ENCODE measurements at regions not wholly inside any gene's neighbourhood (a gene's known extent, or its start where the extent isn't known, plus 50 kb on each side); places are given as distances from the start of the nearest gene placed in this dataset.

- Mint-ChIP-seq H3K4me1 (peaks cover 16% of the 10 kb centered on the region), H3K27me3 (ENCODE audit: insufficient read depth, low read depth, poor library complexity) (peaks cover 4% of the 10 kb centered on the region), H3K9me3 (no peaks in the 10 kb centered on the region), H3K36me3 (ENCODE audit: low read depth) (no peaks in the 10 kb centered on the region), H3K4me3 (no peak overlapping the region), H3K27ac (no peak overlapping the region)
- H3K4me2 ChIP-seq, result no peak overlapping the region
- TF ChIP-seq, protein P1, sequence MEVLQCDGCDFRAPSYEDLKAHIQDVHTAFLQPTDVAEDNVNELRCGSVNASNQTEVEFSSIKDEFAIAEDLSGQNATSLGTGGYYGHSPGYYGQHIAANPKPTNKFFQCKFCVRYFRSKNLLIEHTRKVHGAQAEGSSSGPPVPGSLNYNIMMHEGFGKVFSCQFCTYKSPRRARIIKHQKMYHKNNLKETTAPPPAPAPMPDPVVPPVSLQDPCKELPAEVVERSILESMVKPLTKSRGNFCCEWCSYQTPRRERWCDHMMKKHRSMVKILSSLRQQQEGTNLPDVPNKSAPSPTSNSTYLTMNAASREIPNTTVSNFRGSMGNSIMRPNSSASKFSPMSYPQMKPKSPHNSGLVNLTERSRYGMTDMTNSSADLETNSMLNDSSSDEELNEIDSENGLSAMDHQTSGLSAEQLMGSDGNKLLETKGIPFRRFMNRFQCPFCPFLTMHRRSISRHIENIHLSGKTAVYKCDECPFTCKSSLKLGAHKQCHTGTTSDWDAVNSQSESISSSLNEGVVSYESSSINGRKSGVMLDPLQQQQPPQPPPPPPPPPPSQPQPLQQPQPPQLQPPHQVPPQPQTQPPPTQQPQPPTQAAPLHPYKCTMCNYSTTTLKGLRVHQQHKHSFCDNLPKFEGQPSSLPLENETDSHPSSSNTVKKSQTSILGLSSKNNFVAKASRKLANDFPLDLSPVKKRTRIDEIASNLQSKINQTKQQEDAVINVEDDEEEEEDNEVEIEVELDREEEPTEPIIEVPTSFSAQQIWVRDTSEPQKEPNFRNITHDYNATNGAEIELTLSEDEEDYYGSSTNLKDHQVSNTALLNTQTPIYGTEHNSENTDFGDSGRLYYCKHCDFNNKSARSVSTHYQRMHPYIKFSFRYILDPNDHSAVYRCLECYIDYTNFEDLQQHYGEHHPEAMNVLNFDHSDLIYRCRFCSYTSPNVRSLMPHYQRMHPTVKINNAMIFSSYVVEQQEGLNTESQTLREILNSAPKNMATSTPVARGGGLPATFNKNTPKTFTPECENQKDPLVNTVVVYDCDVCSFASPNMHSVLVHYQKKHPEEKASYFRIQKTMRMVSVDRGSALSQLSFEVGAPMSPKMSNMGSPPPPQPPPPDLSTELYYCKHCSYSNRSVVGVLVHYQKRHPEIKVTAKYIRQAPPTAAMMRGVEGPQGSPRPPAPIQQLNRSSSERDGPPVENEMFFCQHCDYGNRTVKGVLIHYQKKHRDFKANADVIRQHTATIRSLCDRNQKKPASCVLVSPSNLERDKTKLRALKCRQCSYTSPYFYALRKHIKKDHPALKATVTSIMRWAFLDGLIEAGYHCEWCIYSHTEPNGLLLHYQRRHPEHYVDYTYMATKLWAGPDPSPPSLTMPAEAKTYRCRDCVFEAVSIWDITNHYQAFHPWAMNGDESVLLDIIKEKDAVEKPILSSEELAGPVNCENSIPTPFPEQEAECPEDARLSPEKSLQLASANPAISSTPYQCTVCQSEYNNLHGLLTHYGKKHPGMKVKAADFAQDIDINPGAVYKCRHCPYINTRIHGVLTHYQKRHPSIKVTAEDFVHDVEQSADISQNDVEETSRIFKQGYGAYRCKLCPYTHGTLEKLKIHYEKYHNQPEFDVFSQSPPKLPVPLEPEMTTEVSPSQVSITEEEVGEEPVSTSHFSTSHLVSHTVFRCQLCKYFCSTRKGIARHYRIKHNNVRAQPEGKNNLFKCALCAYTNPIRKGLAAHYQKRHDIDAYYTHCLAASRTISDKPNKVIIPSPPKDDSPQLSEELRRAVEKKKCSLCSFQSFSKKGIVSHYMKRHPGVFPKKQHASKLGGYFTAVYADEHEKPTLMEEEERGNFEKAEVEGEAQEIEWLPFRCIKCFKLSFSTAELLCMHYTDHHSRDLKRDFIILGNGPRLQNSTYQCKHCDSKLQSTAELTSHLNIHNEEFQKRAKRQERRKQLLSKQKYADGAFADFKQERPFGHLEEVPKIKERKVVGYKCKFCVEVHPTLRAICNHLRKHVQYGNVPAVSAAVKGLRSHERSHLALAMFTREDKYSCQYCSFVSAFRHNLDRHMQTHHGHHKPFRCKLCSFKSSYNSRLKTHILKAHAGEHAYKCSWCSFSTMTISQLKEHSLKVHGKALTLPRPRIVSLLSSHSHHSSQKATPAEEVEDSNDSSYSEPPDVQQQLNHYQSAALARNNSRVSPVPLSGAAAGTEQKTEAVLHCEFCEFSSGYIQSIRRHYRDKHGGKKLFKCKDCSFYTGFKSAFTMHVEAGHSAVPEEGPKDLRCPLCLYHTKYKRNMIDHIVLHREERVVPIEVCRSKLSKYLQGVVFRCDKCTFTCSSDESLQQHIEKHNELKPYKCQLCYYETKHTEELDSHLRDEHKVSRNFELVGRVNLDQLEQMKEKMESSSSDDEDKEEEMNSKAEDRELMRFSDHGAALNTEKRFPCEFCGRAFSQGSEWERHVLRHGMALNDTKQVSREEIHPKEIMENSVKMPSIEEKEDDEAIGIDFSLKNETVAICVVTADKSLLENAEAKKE (CRISPR knock-in tag; IDR thresholded peaks at IDR 0.05), result no peak
- TF ChIP-seq NANOG (IDR thresholded peaks at IDR 0.05; ENCODE audit: borderline replicate concordance), result no peak
- TF ChIP-seq STAT1 (IDR thresholded peaks at IDR 0.05; ENCODE audit: unreplicated experiment), result no peak
- no peak for TF ChIP-seq CTCF (conservative IDR thresholded peaks at IDR 0.05; ENCODE audit: low read depth in 2 of 2)
- TF ChIP-seq EZH2 (IDR thresholded peaks at IDR 0.05; ENCODE audit: low read depth, unreplicated experiment), result no peak
- no peak for TF ChIP-seq JUNB (IDR thresholded peaks at IDR 0.05; ENCODE audit: unreplicated experiment)
- TF ChIP-seq ETS1 (IDR thresholded peaks at IDR 0.05), result no peak
- no peak for TF ChIP-seq POLR2AphosphoS5 (IDR thresholded peaks at IDR 0.05; ENCODE audit: low read depth)
- TF ChIP-seq CREB1 (CRISPR knock-in tag; IDR thresholded peaks at IDR 0.05; ENCODE audit: low read depth), result no peak
- no peak for TF ChIP-seq EZH2phosphoT487 (IDR thresholded peaks at IDR 0.05; ENCODE audit: unreplicated experiment)
- TF ChIP-seq, protein P2, sequence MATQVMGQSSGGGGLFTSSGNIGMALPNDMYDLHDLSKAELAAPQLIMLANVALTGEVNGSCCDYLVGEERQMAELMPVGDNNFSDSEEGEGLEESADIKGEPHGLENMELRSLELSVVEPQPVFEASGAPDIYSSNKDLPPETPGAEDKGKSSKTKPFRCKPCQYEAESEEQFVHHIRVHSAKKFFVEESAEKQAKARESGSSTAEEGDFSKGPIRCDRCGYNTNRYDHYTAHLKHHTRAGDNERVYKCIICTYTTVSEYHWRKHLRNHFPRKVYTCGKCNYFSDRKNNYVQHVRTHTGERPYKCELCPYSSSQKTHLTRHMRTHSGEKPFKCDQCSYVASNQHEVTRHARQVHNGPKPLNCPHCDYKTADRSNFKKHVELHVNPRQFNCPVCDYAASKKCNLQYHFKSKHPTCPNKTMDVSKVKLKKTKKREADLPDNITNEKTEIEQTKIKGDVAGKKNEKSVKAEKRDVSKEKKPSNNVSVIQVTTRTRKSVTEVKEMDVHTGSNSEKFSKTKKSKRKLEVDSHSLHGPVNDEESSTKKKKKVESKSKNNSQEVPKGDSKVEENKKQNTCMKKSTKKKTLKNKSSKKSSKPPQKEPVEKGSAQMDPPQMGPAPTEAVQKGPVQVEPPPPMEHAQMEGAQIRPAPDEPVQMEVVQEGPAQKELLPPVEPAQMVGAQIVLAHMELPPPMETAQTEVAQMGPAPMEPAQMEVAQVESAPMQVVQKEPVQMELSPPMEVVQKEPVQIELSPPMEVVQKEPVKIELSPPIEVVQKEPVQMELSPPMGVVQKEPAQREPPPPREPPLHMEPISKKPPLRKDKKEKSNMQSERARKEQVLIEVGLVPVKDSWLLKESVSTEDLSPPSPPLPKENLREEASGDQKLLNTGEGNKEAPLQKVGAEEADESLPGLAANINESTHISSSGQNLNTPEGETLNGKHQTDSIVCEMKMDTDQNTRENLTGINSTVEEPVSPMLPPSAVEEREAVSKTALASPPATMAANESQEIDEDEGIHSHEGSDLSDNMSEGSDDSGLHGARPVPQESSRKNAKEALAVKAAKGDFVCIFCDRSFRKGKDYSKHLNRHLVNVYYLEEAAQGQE (IDR thresholded peaks at IDR 0.05; ENCODE audit: unreplicated experiment), result no peak
- no peak for TF ChIP-seq ZNF331 (CRISPR knock-in tag; IDR thresholded peaks at IDR 0.05; ENCODE audit: low read depth)
- TF ChIP-seq ZNF114 (CRISPR knock-in tag; IDR thresholded peaks at IDR 0.05), result no peak
- H3K36me3 ChIP-seq (ENCODE audit: insufficient read depth), result no peaks in the 10 kb centered on the region
- ATAC-seq, result no peak
- no peak overlapping the region for H2AFZ ChIP-seq
- H3K27ac ChIP-seq (ENCODE audit: low read depth), result no peak overlapping the region
- no peaks in the 10 kb centered on the region for H3F3A ChIP-seq (replicated peaks; ENCODE audit: low read depth)
- H3K9me2 ChIP-seq (ENCODE audit: insufficient read depth), result no peaks in the 10 kb centered on the region
- no peak for DNase-seq (ENCODE audit: low spot score)
- no peaks in the 10 kb centered on the region for H4K20me1 ChIP-seq (replicated peaks; ENCODE audit: insufficient read depth)
- no peaks in the 10 kb centered on the region for H3K4me1 ChIP-seq (ENCODE audit: insufficient read depth)
- no peaks in the 10 kb centered on the region for H3K79me2 ChIP-seq (replicated peaks; ENCODE audit: insufficient read depth)
- no peak overlapping the region for H3K4me3 ChIP-seq
- no peaks in the 10 kb centered on the region for H3K27me3 ChIP-seq (ENCODE audit: insufficient read depth)
These were observed 448.3 kb downstream of the EFNB2 start for GRCh38 chr13:106087201-106087600.

All from GM23338 (cell line).